ENCODE measurements at regions not wholly inside any gene's neighbourhood (a gene's known extent, or its start where the extent isn't known, plus 50 kb on each side); places are given as distances from the start of the nearest gene placed in this dataset.

DNA sequence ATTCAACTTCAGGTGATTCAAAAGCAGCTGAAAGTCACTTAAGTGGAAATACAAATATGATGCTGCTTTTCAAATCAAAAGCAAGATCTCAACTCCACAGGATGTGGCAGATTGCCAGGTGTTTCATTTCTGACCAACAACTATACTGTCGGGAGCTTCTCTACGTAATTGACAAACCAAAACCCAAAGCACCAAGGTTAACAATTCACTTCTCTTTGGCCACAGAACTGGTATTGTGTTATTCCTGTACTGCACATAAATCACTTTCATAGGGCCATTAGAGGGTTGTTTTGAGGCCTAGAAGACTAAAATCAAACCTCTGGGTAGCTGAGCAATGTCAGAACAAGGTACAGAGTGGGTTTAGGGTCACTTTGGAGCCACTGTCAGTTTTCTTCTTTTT is 169.7 kb downstream of the HAO1 start:
- TF ChIP-seq, protein P1, sequence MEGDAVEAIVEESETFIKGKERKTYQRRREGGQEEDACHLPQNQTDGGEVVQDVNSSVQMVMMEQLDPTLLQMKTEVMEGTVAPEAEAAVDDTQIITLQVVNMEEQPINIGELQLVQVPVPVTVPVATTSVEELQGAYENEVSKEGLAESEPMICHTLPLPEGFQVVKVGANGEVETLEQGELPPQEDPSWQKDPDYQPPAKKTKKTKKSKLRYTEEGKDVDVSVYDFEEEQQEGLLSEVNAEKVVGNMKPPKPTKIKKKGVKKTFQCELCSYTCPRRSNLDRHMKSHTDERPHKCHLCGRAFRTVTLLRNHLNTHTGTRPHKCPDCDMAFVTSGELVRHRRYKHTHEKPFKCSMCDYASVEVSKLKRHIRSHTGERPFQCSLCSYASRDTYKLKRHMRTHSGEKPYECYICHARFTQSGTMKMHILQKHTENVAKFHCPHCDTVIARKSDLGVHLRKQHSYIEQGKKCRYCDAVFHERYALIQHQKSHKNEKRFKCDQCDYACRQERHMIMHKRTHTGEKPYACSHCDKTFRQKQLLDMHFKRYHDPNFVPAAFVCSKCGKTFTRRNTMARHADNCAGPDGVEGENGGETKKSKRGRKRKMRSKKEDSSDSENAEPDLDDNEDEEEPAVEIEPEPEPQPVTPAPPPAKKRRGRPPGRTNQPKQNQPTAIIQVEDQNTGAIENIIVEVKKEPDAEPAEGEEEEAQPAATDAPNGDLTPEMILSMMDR (IDR thresholded peaks at IDR 0.05) = no peak
- TF ChIP-seq POLR2A (IDR thresholded peaks at IDR 0.05) = no peak
